ENCODE measurements at regions not wholly inside any gene's neighbourhood (a gene's known extent, or its start where the extent isn't known, plus 50 kb on each side); places are given as distances from the start of the nearest gene placed in this dataset.

- Histone ChIP-seq H3K36me3 (ENCODE audit: insufficient read depth, low read length) (no peaks in the 10 kb centered on the region), H3K79me2 (ENCODE audit: insufficient read depth, low read depth, low read length) (no peaks in the 10 kb centered on the region), H3K9me2 (ENCODE audit: insufficient read depth, low read length) (no peaks in the 10 kb centered on the region), H3K9me3 (ENCODE audit: low read length) (no peaks in the 10 kb centered on the region), H3K4me2 (ENCODE audit: low read length) (no peak overlapping the region), H2AFZ (ENCODE audit: low read length) (no peak overlapping the region), H3K4me1 (ENCODE audit: insufficient read depth, low read length, poor library complexity, severe bottlenecking) (no peaks in the 10 kb centered on the region), H3K4me3 (ENCODE audit: low read depth, low read length, poor library complexity, severe bottlenecking) (no peak overlapping the region), H4K20me1 (ENCODE audit: insufficient read depth, low read length) (no peaks in the 10 kb centered on the region), H3K27ac (ENCODE audit: low read depth, low read length, poor library complexity, severe bottlenecking) (no peak overlapping the region)
- DNase-seq (ENCODE audit: low spot score), result no peak
- no TSS peak for BruUV-seq (replicated peaks)
- POLR2A ChIA-PET, result no interaction called here
- CTCF ChIA-PET (ENCODE audit: unreplicated experiment), result no interaction called here
- TF ChIP-seq CTCF (conservative IDR thresholded peaks at IDR 0.05; ENCODE audit: low read length), result no peak
- no peak for TF ChIP-seq EZH2phosphoT487 (IDR thresholded peaks at IDR 0.05; ENCODE audit: borderline replicate concordance, low read depth, low read length)
- intact Hi-C loops (cut with micrococcal nuclease; ENCODE audit: unreplicated experiment), result no loop called here
These were observed 155.5 kb downstream of the DACT1 start for GRCh38 chr14:58793131-58793740.

DNA sequence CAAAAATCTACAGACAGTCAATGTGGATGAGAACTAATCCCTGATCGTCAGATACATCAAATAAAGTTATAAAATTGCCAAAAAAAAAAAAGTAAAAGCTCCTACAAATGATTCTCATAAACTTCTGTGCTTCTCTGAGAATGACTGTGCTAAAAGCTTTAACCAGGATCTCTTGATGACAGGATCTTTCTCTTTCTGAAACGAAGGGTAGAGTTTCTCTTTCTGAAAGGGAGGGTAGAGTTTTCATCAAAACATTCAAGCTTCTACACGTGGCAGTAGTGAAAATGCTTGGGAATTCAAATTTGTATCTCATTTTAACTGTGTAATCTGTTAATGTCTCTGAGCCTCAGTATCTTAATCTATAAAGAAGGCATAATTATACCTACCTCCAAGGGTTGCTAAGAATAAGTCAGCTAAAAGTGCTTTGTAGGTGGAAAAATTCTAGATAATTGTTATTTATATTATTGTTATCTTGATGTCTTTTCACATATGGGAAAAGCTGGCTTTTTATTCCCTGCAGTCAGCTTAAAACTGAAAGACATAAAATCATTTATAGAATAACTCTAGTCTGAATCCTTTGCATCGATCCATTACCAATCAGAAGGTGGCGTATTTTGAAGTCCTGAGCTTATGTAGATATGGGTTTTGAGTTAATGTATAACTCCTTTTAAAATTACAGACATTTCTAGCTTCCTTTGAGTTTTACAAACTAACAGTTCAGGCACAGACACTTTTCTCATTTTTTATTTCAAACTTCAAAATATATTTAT is 157.4 kb downstream of the DACT1 start:
- H3K9me2 ChIP-seq (ENCODE audit: insufficient read depth, low read length), result no peaks in the 10 kb centered on the region
- H3K9me3 ChIP-seq (ENCODE audit: low read length), result no peaks in the 10 kb centered on the region
- no peak overlapping the region for H3K4me3 ChIP-seq (ENCODE audit: low read depth, low read length, poor library complexity, severe bottlenecking)
- no peaks in the 10 kb centered on the region for H3K4me1 ChIP-seq (ENCODE audit: insufficient read depth, low read length, poor library complexity, severe bottlenecking)
- CTCF ChIA-PET (ENCODE audit: unreplicated experiment), result interaction anchor here (1.2 kb wide), 1 partner anchor 9 kb away, joined by 3 read pairs; no protein-coding TSS in a partner anchor
- TF ChIP-seq EZH2phosphoT487 (IDR thresholded peaks at IDR 0.05; ENCODE audit: borderline replicate concordance, low read depth, low read length), result no peak
- no peak overlapping the region for H2AFZ ChIP-seq (ENCODE audit: low read length)
- no peaks in the 10 kb centered on the region for H3K79me2 ChIP-seq (ENCODE audit: insufficient read depth, low read depth, low read length)
- intact Hi-C loops (cut with micrococcal nuclease; ENCODE audit: unreplicated experiment), result no loop called here
- POLR2A ChIA-PET, result interaction anchor here (0.5 to 1.4 kb wide), 5 partner anchors 9 to 100 kb away, joined by 3 to 5 read pairs (median 3); no protein-coding TSS in a partner anchor
- H3K4me2 ChIP-seq (ENCODE audit: low read length), result no peak overlapping the region
- no peaks in the 10 kb centered on the region for H3K36me3 ChIP-seq (ENCODE audit: insufficient read depth, low read length)
- no peak overlapping the region for H3K27ac ChIP-seq (ENCODE audit: low read depth, low read length, poor library complexity, severe bottlenecking)
- no peak for DNase-seq (ENCODE audit: low spot score)
- BruUV-seq (replicated peaks), result no TSS peak
- H4K20me1 ChIP-seq (ENCODE audit: insufficient read depth, low read length), result no peaks in the 10 kb centered on the region

DNA sequence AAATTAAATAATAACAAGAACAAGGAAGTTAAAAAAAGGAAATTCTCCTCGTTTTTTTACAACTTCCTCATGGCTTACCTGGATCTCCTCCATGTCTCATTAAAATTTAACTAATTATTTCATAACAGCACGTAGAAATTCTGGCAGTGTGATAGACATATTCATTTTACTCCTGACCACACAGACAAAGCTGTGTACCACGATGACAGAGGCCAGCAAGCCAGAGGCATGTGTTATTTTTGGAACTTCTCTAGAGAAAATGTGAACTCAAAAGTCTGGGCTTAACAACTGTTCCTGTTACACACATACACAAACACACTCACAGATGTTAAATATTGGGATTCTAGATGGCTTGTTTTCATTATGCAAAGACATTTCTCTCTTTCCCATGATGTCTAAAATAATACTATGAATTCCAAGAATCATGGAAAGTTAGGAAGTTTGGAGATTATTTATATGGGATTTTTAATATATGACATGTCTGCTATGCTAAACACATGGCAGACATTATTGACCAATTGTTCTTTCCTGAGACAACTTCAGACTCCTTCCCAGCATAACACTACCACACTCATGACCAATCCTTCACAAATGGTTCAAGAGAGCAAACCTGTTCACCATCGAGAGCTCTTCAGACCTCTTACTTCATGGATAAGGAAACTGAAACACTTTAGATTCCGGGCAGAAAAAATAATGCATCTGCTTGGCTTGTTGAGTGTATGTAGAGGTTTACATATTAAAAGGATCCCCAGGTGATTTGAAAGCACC is 158.7 kb downstream of the DACT1 start:
- no peaks in the 10 kb centered on the region for H4K20me1 ChIP-seq (ENCODE audit: insufficient read depth, low read length)
- no peaks in the 10 kb centered on the region for H3K9me2 ChIP-seq (ENCODE audit: insufficient read depth, low read length)
- no peaks in the 10 kb centered on the region for H3K36me3 ChIP-seq (ENCODE audit: insufficient read depth, low read length)
- no peak for TF ChIP-seq CTCF (conservative IDR thresholded peaks at IDR 0.05; ENCODE audit: low read length)
- no peak for TF ChIP-seq EZH2phosphoT487 (IDR thresholded peaks at IDR 0.05; ENCODE audit: borderline replicate concordance, low read depth, low read length)
- POLR2A ChIA-PET, result interaction anchor here (1.4 kb wide), 1 partner anchor 32 kb away, joined by 3 read pairs; no protein-coding TSS in a partner anchor
- no peak overlapping the region for H3K4me2 ChIP-seq (ENCODE audit: low read length)
- no peak overlapping the region for H3K27ac ChIP-seq (ENCODE audit: low read depth, low read length, poor library complexity, severe bottlenecking)
- H2AFZ ChIP-seq (ENCODE audit: low read length), result no peak overlapping the region
- H3K4me3 ChIP-seq (ENCODE audit: low read depth, low read length, poor library complexity, severe bottlenecking), result no peak overlapping the region
- H3K9me3 ChIP-seq (ENCODE audit: low read length), result no peaks in the 10 kb centered on the region
- H3K79me2 ChIP-seq (ENCODE audit: insufficient read depth, low read depth, low read length), result no peaks in the 10 kb centered on the region
- CTCF ChIA-PET (ENCODE audit: unreplicated experiment), result no interaction called here
- no peaks in the 10 kb centered on the region for H3K4me1 ChIP-seq (ENCODE audit: insufficient read depth, low read length, poor library complexity, severe bottlenecking)
- DNase-seq (ENCODE audit: low spot score), result no peak
- intact Hi-C loops (cut with micrococcal nuclease; ENCODE audit: unreplicated experiment), result no loop called here
- no TSS peak for BruUV-seq (replicated peaks)

All from OCI-LY7 (cell line).